ENCODE measurements at regions not wholly inside any gene's neighbourhood (a gene's known extent, or its start where the extent isn't known, plus 50 kb on each side); places are given as distances from the start of the nearest gene placed in this dataset.

DNA sequence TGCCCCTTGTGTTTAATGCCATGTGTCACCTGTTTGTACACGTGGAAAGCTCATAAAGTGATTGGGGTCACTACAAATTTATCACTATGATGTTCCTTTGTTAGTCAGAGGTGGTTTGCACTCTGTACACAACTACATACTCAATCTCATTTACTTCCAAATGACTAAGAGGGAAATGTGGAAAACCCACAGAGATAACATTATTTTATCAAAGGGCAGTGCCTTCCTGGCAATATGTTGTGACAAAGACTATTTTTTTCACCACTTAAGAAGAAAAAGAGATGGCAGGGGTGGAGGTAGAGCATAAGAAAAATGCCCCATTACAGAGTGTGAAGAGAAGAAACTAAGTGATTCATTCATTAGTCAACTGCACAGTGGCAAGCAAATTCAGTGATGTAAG, 1064.1 kb upstream of the FLRT2 start:
- no peak for ATAC-seq
- no peak overlapping the region for H3K27ac Mint-ChIP-seq

More for the DNA sequence above, 1064.1 kb upstream of the FLRT2 start:
- Mint-ChIP-seq H3K4me1 (no peaks in the 10 kb centered on the region), H3K9me3 (no peaks in the 10 kb centered on the region), H3K27me3 (ENCODE audit: insufficient read depth, low read depth, poor library complexity) (no peaks in the 10 kb centered on the region), H3K4me3 (no peak overlapping the region), H3K36me3 (ENCODE audit: low read depth) (no peaks in the 10 kb centered on the region)
- Histone ChIP-seq H3K27me3 (ENCODE audit: insufficient read depth) (no peaks in the 10 kb centered on the region), H3K4me3 (no peak overlapping the region), H3K9me2 (ENCODE audit: insufficient read depth) (no peaks in the 10 kb centered on the region), H4K20me1 (replicated peaks; ENCODE audit: insufficient read depth) (no peaks in the 10 kb centered on the region), H3K4me1 (ENCODE audit: insufficient read depth) (no peaks in the 10 kb centered on the region), H3K79me2 (replicated peaks; ENCODE audit: insufficient read depth) (no peaks in the 10 kb centered on the region), H3K36me3 (ENCODE audit: insufficient read depth) (no peaks in the 10 kb centered on the region), H2AFZ (no peak overlapping the region), H3K27ac (ENCODE audit: low read depth) (no peak overlapping the region), H3K4me2 (no peak overlapping the region), H3F3A (replicated peaks; ENCODE audit: low read depth) (no peaks in the 10 kb centered on the region)
- no peak for DNase-seq (ENCODE audit: low spot score)
- TF ChIP-seq POLR2AphosphoS5 (IDR thresholded peaks at IDR 0.05; ENCODE audit: low read depth) (no peak), JUNB (IDR thresholded peaks at IDR 0.05; ENCODE audit: unreplicated experiment) (no peak), EZH2phosphoT487 (IDR thresholded peaks at IDR 0.05; ENCODE audit: unreplicated experiment) (no peak), ZNF331 (CRISPR knock-in tag; IDR thresholded peaks at IDR 0.05; ENCODE audit: low read depth) (no peak), CREB1 (CRISPR knock-in tag; IDR thresholded peaks at IDR 0.05; ENCODE audit: low read depth) (no peak), EZH2 (IDR thresholded peaks at IDR 0.05; ENCODE audit: low read depth, unreplicated experiment) (no peak), NANOG (IDR thresholded peaks at IDR 0.05; ENCODE audit: borderline replicate concordance) (no peak), ZNF114 (CRISPR knock-in tag; IDR thresholded peaks at IDR 0.05) (no peak), STAT1 (IDR thresholded peaks at IDR 0.05; ENCODE audit: unreplicated experiment) (no peak)
- TF ChIP-seq, protein P1, sequence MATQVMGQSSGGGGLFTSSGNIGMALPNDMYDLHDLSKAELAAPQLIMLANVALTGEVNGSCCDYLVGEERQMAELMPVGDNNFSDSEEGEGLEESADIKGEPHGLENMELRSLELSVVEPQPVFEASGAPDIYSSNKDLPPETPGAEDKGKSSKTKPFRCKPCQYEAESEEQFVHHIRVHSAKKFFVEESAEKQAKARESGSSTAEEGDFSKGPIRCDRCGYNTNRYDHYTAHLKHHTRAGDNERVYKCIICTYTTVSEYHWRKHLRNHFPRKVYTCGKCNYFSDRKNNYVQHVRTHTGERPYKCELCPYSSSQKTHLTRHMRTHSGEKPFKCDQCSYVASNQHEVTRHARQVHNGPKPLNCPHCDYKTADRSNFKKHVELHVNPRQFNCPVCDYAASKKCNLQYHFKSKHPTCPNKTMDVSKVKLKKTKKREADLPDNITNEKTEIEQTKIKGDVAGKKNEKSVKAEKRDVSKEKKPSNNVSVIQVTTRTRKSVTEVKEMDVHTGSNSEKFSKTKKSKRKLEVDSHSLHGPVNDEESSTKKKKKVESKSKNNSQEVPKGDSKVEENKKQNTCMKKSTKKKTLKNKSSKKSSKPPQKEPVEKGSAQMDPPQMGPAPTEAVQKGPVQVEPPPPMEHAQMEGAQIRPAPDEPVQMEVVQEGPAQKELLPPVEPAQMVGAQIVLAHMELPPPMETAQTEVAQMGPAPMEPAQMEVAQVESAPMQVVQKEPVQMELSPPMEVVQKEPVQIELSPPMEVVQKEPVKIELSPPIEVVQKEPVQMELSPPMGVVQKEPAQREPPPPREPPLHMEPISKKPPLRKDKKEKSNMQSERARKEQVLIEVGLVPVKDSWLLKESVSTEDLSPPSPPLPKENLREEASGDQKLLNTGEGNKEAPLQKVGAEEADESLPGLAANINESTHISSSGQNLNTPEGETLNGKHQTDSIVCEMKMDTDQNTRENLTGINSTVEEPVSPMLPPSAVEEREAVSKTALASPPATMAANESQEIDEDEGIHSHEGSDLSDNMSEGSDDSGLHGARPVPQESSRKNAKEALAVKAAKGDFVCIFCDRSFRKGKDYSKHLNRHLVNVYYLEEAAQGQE (IDR thresholded peaks at IDR 0.05; ENCODE audit: unreplicated experiment), result no peak
- TF ChIP-seq, protein P2, sequence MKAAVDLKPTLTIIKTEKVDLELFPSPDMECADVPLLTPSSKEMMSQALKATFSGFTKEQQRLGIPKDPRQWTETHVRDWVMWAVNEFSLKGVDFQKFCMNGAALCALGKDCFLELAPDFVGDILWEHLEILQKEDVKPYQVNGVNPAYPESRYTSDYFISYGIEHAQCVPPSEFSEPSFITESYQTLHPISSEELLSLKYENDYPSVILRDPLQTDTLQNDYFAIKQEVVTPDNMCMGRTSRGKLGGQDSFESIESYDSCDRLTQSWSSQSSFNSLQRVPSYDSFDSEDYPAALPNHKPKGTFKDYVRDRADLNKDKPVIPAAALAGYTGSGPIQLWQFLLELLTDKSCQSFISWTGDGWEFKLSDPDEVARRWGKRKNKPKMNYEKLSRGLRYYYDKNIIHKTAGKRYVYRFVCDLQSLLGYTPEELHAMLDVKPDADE (IDR thresholded peaks at IDR 0.05), result no peak
- TF ChIP-seq, protein P3, sequence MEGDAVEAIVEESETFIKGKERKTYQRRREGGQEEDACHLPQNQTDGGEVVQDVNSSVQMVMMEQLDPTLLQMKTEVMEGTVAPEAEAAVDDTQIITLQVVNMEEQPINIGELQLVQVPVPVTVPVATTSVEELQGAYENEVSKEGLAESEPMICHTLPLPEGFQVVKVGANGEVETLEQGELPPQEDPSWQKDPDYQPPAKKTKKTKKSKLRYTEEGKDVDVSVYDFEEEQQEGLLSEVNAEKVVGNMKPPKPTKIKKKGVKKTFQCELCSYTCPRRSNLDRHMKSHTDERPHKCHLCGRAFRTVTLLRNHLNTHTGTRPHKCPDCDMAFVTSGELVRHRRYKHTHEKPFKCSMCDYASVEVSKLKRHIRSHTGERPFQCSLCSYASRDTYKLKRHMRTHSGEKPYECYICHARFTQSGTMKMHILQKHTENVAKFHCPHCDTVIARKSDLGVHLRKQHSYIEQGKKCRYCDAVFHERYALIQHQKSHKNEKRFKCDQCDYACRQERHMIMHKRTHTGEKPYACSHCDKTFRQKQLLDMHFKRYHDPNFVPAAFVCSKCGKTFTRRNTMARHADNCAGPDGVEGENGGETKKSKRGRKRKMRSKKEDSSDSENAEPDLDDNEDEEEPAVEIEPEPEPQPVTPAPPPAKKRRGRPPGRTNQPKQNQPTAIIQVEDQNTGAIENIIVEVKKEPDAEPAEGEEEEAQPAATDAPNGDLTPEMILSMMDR (conservative IDR thresholded peaks at IDR 0.05; ENCODE audit: low read depth in 2 of 2), result no peak
- TF ChIP-seq, protein P4, sequence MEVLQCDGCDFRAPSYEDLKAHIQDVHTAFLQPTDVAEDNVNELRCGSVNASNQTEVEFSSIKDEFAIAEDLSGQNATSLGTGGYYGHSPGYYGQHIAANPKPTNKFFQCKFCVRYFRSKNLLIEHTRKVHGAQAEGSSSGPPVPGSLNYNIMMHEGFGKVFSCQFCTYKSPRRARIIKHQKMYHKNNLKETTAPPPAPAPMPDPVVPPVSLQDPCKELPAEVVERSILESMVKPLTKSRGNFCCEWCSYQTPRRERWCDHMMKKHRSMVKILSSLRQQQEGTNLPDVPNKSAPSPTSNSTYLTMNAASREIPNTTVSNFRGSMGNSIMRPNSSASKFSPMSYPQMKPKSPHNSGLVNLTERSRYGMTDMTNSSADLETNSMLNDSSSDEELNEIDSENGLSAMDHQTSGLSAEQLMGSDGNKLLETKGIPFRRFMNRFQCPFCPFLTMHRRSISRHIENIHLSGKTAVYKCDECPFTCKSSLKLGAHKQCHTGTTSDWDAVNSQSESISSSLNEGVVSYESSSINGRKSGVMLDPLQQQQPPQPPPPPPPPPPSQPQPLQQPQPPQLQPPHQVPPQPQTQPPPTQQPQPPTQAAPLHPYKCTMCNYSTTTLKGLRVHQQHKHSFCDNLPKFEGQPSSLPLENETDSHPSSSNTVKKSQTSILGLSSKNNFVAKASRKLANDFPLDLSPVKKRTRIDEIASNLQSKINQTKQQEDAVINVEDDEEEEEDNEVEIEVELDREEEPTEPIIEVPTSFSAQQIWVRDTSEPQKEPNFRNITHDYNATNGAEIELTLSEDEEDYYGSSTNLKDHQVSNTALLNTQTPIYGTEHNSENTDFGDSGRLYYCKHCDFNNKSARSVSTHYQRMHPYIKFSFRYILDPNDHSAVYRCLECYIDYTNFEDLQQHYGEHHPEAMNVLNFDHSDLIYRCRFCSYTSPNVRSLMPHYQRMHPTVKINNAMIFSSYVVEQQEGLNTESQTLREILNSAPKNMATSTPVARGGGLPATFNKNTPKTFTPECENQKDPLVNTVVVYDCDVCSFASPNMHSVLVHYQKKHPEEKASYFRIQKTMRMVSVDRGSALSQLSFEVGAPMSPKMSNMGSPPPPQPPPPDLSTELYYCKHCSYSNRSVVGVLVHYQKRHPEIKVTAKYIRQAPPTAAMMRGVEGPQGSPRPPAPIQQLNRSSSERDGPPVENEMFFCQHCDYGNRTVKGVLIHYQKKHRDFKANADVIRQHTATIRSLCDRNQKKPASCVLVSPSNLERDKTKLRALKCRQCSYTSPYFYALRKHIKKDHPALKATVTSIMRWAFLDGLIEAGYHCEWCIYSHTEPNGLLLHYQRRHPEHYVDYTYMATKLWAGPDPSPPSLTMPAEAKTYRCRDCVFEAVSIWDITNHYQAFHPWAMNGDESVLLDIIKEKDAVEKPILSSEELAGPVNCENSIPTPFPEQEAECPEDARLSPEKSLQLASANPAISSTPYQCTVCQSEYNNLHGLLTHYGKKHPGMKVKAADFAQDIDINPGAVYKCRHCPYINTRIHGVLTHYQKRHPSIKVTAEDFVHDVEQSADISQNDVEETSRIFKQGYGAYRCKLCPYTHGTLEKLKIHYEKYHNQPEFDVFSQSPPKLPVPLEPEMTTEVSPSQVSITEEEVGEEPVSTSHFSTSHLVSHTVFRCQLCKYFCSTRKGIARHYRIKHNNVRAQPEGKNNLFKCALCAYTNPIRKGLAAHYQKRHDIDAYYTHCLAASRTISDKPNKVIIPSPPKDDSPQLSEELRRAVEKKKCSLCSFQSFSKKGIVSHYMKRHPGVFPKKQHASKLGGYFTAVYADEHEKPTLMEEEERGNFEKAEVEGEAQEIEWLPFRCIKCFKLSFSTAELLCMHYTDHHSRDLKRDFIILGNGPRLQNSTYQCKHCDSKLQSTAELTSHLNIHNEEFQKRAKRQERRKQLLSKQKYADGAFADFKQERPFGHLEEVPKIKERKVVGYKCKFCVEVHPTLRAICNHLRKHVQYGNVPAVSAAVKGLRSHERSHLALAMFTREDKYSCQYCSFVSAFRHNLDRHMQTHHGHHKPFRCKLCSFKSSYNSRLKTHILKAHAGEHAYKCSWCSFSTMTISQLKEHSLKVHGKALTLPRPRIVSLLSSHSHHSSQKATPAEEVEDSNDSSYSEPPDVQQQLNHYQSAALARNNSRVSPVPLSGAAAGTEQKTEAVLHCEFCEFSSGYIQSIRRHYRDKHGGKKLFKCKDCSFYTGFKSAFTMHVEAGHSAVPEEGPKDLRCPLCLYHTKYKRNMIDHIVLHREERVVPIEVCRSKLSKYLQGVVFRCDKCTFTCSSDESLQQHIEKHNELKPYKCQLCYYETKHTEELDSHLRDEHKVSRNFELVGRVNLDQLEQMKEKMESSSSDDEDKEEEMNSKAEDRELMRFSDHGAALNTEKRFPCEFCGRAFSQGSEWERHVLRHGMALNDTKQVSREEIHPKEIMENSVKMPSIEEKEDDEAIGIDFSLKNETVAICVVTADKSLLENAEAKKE (CRISPR knock-in tag; IDR thresholded peaks at IDR 0.05), result no peak

Measured in GM23338 (cell line).